ENCODE measurements at regions not wholly inside any gene's neighbourhood (a gene's known extent, or its start where the extent isn't known, plus 50 kb on each side); places are given as distances from the start of the nearest gene placed in this dataset.
"Not testable (repeated sequence)": the region's sequence is repeated elsewhere in the genome, so short reads cannot be mapped to it uniquely, and the experiment has no call there.

DNA sequence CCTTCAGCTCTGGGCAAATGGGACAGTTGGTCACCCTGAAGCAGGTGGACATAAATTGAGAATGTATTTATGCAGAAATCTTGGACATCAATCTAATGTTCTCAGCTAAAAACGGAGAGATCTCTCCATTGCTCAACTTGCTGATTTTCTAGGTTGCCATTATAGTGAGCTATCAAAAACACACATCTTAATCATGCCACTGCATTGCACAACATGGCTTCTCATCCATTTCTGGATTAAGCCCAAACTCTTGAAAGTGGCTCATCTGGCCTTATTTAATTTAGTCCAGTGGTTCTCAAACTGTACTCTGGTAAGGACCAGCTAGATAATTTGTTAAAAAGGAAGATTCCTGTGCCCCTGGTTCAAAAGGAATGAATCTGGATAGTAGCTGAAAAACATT lies 324.9 kb upstream of the CITED2 start:
- DNase-seq, result no peak

DNA sequence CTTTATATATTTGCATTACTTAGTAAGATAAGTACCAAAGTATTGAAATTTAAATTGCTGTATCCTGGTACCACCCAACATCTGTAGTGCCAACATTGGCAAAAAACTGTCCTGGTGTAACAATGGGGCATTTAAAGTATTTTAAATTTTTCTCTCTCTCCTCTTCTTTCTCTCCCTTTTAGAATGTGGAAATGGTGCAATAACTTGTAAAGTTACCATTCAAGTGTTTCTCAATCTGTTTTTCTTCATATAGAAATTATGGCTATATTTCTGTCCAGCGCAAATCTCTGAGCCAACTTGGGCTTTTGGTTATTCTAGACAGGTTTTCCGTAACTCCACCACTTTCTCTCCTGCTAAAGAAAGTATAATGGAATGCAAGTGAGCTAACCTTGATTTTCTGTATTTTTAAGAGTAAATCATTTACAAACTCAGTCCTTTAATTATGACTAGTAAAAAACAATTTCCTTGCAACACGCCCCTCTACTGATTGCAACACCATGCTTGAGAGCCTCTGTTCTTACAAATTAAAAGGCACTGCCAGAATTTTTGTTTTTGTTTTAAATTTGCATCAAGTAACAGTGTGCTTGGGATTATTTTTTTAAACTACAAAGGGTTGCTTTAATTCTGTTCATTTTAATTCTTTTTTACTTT lies 324.2 kb upstream of the CITED2 start:
- DNase-seq, result no peak

- DNase-seq, result not testable (repeated sequence)
Observed at GRCh38 chr6:139697856-139698255, 323.4 kb upstream of the CITED2 start.

DNA sequence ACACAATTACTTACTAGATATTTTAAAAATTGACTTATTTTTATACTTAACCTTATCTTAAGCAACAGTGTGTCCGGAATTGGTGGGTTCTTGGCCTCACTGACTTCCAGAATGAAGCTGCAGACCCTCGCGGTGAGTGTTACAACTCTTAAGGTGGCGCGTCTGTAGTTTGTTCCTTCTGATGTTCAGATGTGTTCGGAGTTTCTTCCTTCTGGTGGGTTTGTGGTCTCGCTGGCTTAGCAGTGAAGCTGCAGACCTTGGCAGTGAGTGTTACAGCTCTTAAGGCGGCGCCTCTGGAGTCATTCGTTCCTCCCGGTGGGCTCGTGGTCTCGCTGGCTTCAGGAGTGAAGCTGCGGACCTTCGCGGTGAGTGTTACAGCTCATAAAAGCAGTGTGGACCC lies 322.5 kb upstream of the CITED2 start:
- DNase-seq, result not testable (repeated sequence)

DNA sequence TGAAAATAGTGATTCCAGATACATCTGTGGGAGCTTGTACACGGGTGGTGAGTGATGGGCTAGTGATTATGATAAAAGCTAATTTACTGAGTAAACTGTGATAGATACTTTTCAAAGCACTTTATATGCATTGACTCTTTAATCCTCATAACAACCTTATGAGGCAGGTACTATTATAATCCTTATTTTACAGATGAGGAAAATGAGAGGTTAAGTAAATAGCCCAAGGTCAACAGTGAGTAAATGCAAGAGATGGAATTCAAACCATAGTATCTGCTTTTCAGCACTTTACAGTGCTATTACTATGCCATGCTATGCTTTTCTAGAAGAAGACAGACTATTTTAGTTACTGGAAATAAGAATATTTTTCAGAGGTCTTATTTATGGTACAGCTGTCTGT lies 320.9 kb upstream of the CITED2 start:
- no peak for DNase-seq

DNA sequence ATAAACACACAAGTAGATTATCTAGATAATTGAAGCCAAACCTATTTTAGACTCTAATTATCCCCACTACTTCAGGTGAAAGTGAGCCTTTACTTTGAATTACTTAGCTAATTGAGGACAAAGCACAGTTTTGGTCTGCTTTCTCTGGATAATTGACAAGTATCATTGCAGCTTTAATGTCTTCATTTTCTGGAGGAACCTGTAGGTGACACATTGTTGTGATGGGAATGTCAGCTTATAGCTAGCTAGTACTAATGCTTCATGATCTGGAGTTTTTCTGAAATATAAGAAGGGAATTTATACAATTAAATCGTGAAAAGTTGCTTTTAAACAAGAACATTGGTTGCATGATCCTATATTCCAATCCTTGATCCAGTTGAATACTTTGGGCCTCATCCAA lies 319.3 kb upstream of the CITED2 start:
- no peak for DNase-seq

GRCh38 chr6:139690007-139690406 lies 315.6 kb upstream of the CITED2 start:
- no peak for DNase-seq

DNA sequence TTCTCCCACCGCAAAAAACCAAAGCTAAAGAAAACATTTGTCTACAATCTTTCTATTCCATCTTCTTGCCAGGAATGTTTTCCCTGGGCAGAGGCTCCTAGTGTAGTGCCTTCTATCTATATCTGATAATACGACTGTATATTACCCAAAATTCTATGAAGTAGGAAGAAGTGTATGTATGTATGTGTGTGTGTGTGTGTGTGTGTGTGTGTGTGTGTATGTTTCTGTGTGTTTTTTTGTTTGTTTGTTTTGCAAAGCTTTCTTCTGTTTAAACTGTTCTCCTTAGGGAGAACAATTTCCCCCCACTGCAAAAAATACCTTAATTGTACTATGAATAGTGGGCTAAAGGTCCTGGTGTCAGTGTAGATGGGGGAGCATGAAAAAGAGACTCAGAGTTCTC lies 312.6 kb upstream of the CITED2 start:
- no peak for DNase-seq

DNA sequence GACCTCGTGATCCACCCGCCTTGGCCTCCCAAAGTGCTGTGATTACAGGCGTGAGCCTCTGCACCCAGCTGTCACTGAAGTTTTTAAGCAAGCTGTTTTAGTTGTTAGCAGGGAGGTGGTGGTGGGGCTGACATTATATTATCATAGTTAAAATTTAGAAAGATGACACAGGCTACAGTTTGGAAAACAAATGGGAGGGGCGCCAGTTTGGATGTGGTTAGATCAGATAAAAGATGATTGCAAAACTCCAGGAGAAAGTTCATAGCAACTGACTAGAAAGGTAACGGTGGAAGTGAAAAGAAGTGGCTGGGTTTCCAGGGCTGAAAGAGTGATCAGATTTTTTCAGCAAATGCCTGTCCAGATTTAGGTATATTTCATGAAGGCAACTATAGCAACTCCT lies 311.9 kb upstream of the CITED2 start:
- DNase-seq, result no peak

- no peak for DNase-seq
Observed at GRCh38 chr6:139685009-139685408, 310.6 kb upstream of the CITED2 start.

GRCh38 chr6:139680819-139681218 lies 306.4 kb upstream of the CITED2 start:
- DNase-seq, result no peak

- no peak for DNase-seq
Observed at GRCh38 chr6:139679516-139680179, 305.2 kb upstream of the CITED2 start.

GRCh38 chr6:139676718-139677117 lies 302.3 kb upstream of the CITED2 start:
- DNase-seq, result no peak

GRCh38 chr6:139666284-139666683 lies 291.8 kb upstream of the CITED2 start:
- no peak for DNase-seq

DNA sequence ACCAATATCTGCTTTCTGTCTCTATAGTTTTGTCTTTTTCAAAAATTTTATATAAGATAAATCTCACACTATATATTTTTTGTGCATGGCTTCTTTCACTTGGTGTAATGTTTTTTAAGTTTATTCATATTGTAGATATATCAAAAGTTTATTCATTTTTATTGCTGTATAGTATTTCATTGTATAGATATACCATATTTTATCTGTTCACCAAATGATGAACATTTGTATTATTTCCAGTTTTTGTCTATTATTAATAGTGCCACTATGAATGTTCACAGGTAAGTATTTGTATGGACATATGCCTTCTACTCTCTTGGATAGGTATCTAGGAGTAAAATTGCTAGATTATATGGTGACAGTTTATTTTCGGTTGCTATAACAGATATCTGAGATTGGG lies 289.5 kb upstream of the CITED2 start:
- DNase-seq, result no peak

DNA sequence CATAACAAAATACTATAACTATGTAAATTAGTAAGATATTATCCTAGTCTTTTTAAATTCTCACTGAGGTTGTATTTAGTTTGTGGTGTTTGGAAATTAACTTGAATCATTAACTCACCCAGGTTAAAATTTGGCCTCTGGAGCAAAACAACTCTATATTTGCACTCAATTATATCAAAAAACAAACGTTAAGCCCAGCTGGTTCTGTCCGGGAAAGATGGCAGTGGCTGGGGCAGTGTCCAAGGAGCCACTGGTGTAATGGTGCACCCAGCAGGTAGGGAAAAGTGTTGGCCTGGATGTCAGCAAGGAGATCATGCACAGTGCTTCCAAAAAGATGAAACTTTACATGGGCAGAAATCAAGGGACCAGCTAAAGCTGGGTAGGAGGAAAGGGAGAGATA lies 285.3 kb upstream of the CITED2 start:
- no peak for DNase-seq

DNA sequence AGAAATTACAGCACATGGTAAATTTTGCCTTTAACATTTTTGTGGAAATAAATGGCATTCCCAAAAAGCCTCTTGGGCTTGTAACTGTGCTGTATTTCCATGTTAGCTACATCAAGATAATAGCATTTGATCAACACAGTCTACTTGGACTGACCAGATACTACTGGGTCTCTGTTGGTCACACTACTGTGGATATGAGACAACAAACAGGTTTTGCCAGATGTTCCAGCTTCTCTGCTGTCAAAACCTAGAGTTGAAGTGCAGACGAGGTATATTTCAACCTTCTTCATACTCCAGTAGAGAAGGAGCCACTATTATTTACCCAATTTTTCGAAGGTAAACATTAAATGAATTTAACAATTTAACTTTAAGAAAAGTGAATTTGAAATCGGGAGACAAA lies 284.7 kb upstream of the CITED2 start:
- no peak for DNase-seq

GRCh38 chr6:139657119-139657518 lies 282.7 kb upstream of the CITED2 start:
- DNase-seq, result no peak

- no peak for DNase-seq
Observed at GRCh38 chr6:139655783-139656705, 281.6 kb upstream of the CITED2 start.

DNA sequence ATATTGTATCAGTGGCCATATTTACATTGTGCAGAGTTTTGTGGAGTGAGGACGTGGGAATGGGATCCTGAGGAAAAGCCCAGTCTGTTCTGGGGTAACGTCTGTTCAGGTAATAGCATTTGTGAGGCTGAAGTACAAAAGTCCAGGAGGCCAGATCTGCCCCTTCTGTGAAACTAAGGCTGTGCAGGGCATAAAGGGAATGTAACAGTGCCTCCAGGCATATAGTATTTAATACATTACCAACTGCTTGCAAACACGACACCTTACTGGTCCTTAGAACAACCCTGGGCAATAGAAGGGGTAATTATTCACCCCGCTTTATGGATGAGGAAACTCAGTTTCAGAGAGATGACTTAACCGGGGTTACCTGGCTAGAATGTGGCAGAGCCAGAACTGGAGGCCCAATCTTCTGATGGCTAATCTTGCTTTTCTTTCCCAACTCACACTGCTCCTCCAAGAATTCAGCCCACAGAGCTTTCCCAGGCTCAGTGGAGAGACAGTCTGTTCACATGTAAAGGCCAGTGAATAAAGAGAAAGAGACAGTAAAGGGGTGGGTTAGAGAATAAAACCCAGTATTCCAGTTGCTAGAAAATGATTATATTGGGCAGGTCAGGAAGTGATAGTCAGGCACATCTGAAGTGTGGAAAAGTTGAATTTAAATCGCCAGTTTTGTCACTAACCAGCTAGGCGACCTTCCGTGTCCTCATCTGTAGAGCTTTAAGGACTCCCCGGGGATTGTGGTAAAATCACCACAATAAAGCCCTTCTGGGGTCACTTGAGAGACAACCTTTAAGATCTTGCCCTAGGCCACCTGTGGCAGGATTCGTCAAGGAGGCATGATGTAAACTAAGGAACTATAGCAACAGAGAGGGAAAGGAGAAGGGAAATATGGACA lies 280.7 kb upstream of the CITED2 start:
- no peak for DNase-seq

DNA sequence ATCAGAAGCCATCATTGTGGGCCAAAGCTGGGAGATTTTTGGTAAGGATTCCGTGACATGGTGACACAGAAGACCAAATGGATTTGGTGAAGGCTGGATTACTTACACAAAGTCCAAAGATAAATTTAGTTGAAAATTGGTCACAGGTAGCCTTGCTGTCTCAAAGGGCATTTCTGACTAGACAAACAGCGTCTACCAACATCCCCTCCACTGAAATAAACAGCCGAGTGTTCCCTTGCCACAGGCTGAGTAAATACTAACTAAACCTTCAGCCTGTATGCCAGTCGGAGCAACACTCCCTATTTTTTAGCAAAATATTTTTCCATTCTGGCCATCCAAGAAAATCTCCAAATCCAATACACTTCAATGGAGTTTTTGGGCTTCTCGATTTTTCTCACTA lies 279.9 kb upstream of the CITED2 start:
- no peak for DNase-seq

DNA sequence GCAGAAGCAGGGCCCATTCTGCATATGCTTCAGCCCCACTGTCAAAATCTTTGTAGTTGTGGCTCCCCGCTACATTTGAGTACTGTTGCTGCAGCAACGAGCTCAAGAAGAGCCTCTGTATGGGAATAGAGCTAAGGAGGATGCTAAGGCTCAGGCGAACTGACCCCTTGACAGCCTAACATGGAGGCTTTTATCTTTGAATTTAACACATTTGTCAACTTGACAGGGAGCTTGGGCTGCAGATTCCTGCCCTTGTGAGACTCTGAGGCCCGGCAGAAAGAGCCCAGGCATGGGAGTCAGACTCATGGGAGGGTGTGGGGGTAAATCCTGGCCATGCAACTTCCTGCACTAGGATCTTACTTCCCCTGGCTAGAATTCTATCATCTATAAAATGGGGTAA lies 278.7 kb upstream of the CITED2 start:
- no peak for DNase-seq

DNA sequence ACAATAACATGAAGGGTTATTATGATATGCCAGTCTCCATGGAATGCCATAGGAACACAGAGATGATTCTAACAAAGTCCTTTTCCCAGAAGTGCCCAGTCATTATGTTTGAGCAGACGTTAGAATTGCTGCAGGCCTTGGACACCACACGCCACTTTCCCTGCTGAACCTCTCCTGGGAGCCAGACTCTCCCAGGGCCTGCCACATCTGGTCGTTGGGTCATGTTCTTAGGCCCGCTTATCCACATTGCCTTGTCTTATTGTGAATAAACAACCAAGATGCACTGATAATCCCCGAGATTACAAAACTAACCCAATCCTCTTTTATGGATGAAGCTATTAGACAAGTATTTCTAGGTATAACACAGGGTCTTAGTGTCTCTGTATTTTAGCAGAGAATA lies 276.5 kb upstream of the CITED2 start:
- no peak for DNase-seq
